A549 (cell line): ENCODE measurements at regions not wholly inside any gene's neighbourhood (a gene's known extent, or its start where the extent isn't known, plus 50 kb on each side); places are given as distances from the start of the nearest gene placed in this dataset.

Experiments used
- ATAC-seq, 2 experiments: fragments of 200-7000 bp in 1 of 2; fragments of >200 bp in 1 of 2; cut with Nextera tagmentation in 1 of 2; cut with Tn5 transposase in 1 of 2; 3 replicates each; pipeline versions ENCODE4 v1.8.0 to v1.9.1; 2018 to 2020; ENCODE audit warnings: mild to moderate bottlenecking in 1 of 2, moderate library complexity in 1 of 2
- CTCF ChIA-PET: fragments of 300-600 bp; sonication (Branson Sonifier 250); formaldehyde crosslinking; extraction: SDS; loops from one replicate; lab custom pipeline; 2021; ENCODE audit warnings: antibody characterized with exemption, inconsistent platforms; lab: Yijun Ruan, JAX
- POLR2A ChIA-PET: fragments of 350-600 bp; formaldehyde crosslinking; extraction: SDS; loops from one replicate; lab custom pipeline; 2021; ENCODE audit warnings: antibody characterized with exemption, inconsistent platforms; lab: Yijun Ruan, JAX
- DNase-seq, 2 experiments: peaks; one replicate each; pipeline versions ENCODE4 v3.0.0 to v3.0.0-alpha.2; 2011 to 2016; ENCODE audit warnings: low read depth in 1 of 2, low spot score in 1 of 2
- FAIRE-seq: peaks from 2 replicates; lab custom pipeline; 2011; peaks lifted over from hg19 to GRCh38; lab: Jason Lieb, UNC
- H3K27ac ChIP-seq, 2 experiments: fragments of >200 bp; sonication (Bioruptor Twin); formaldehyde crosslinking; 3 replicates each; pipeline ENCODE4 v1.5.1; 2016 to 2017
- H3K4me1 ChIP-seq: fragments of >200 bp; sonication (Bioruptor Twin); formaldehyde crosslinking; 3 replicates; pipeline ENCODE4 v1.6.1; 2016
- H3K4me2 ChIP-seq: fragments of >200 bp; sonication (Bioruptor Twin); formaldehyde crosslinking; 3 replicates; pipeline ENCODE4 v1.6.1; 2016
- H3K4me3 ChIP-seq: fragments of >200 bp; sonication (Bioruptor Twin); formaldehyde crosslinking; 3 replicates; pipeline ENCODE4 v1.5.1; 2016
- H3K9me3 ChIP-seq: fragments of >200 bp; sonication (Bioruptor Twin); formaldehyde crosslinking; 3 replicates; pipeline ENCODE4 v1.6.1; 2016
- CEBPB ChIP-seq, 2 experiments: fragments of >200 bp in 1 of 2; sonication (Bioruptor Twin) in 1 of 2; formaldehyde crosslinking in 1 of 2; IDR thresholded peaks; 2 replicates each; pipeline ENCODE4 v1.6.1; 2012 to 2016
- CHD2 ChIP-seq: fragments of 150-350 bp; IDR thresholded peaks from 2 replicates; pipeline ENCODE4 v1.6.1; 2014; ENCODE audit warnings: low read length; ENCODE audit not compliant: partially characterized antibody
- EP300 ChIP-seq, 2 experiments: fragments of >200 bp; sonication (Bioruptor Twin); formaldehyde crosslinking; IDR thresholded peaks; 2 replicates in 1 of 2; 3 replicates in 1 of 2; pipeline ENCODE4 v1.6.1; 2016 to 2017
- ESRRA ChIP-seq: fragments of 150-350 bp; IDR thresholded peaks from 2 replicates; pipeline ENCODE4 v1.6.1; 2014; ENCODE audit warnings: mild to moderate bottlenecking, low read length, borderline replicate concordance
- HDAC2 ChIP-seq: fragments of 200-600 bp; sonication (generic); IDR thresholded peaks from 2 replicates; pipeline ENCODE4 v1.6.1; 2016
- HOXA7 ChIP-seq: fragments of 250-450 bp; sonication (Bioruptor Pico); IDR thresholded peaks from 2 replicates; pipeline ENCODE4 v1.5.0; 2020; ENCODE audit warnings: mild to moderate bottlenecking, moderate library complexity
- HOXB5 ChIP-seq: fragments of 250-450 bp; sonication (Bioruptor Pico); IDR thresholded peaks from 2 replicates; pipeline ENCODE4 v1.5.0; 2020; ENCODE audit warnings: mild to moderate bottlenecking, moderate library complexity
- JUN ChIP-seq, 2 experiments: fragments of >200 bp; sonication (Bioruptor Twin); formaldehyde crosslinking; IDR thresholded peaks; 2 replicates in 1 of 2; 3 replicates in 1 of 2; pipeline ENCODE4 v1.6.1; 2016 to 2017
- KDM5A ChIP-seq: fragments of 200-600 bp; sonication (generic); IDR thresholded peaks from 2 replicates; pipeline ENCODE4 v1.6.1; 2016; ENCODE audit warnings: antibody characterized with exemption, mild to moderate bottlenecking
- MAFK ChIP-seq: fragments of 450-650 bp; IDR thresholded peaks from 2 replicates; pipeline ENCODE4 v1.6.1; 2014; ENCODE audit not compliant: partially characterized antibody
- MYC ChIP-seq: IDR thresholded peaks from 2 replicates; pipeline ENCODE4 v1.6.1; 2012; ENCODE audit warnings: mild to moderate bottlenecking, inconsistent platforms, low read length, improper control_type of control experiment, borderline replicate concordance
- NFE2L2 ChIP-seq: fragments of 150-350 bp; conservative IDR thresholded peaks from 2 replicates; pipeline ENCODE4 v1.6.1; 2014; ENCODE audit warnings: low read length
- POLR2A ChIP-seq: IDR thresholded peaks from 2 replicates; pipeline ENCODE4 v1.6.1; 2012; ENCODE audit warnings: mild to moderate bottlenecking, low read length
- RNF2 ChIP-seq: fragments of 200-600 bp; sonication (generic); IDR thresholded peaks from 2 replicates; pipeline ENCODE4 v1.6.1; 2016; ENCODE audit warnings: low read depth, mild to moderate bottlenecking, antibody characterized with exemption, moderate library complexity, borderline replicate concordance
- SREBF2 ChIP-seq: fragments of 450-650 bp; IDR thresholded peaks from 2 replicates; pipeline ENCODE4 v1.6.1; 2014; ENCODE audit warnings: mild to moderate bottlenecking, moderate library complexity
- TP53 ChIP-seq: fragments of 250-450 bp; sonication (Bioruptor Pico); IDR thresholded peaks from 2 replicates; pipeline ENCODE4 v1.5.0; 2021; ENCODE audit warnings: mild to moderate bottlenecking, moderate library complexity
- ZC3H11A ChIP-seq: fragments of 450-650 bp; IDR thresholded peaks from 2 replicates; pipeline ENCODE4 v1.6.1; 2014; ENCODE audit warnings: antibody characterized with exemption, mild to moderate bottlenecking
- WGBS: methylation state at CpG from one replicate; pipeline ENCODE4 v1.1.6; 2017; ENCODE audit errors: missing lambda C conversion rate; 5-methylcytosine and 5-hydroxymethylcytosine counted together
- TF ChIP-seq, protein P1 (sequence below): IDR thresholded peaks from 2 replicates; pipeline ENCODE4 v1.6.1; 2012; ENCODE audit warnings: low read depth, borderline replicate concordance
- TF ChIP-seq, protein P2 (sequence below): fragments of 250-450 bp; sonication (Bioruptor Pico); IDR thresholded peaks from 2 replicates; pipeline ENCODE4 v1.5.0; 2021; ENCODE audit warnings: mild to moderate bottlenecking, moderate library complexity, borderline replicate concordance
- TF ChIP-seq, protein P3 (sequence below): fragments of 250-450 bp; sonication (Bioruptor Pico); IDR thresholded peaks from 2 replicates; pipeline ENCODE4 v1.5.0; 2020; ENCODE audit warnings: low read depth, mild to moderate bottlenecking, moderate library complexity
- TF ChIP-seq, protein P4 (sequence below): IDR thresholded peaks from 2 replicates; pipeline ENCODE4 v1.6.1; 2012
- TF ChIP-seq, protein P5 (sequence below): fragments of >200 bp; sonication (Bioruptor Twin); formaldehyde crosslinking; IDR thresholded peaks from 3 replicates; pipeline ENCODE4 v1.5.1; 2016

DNA sequence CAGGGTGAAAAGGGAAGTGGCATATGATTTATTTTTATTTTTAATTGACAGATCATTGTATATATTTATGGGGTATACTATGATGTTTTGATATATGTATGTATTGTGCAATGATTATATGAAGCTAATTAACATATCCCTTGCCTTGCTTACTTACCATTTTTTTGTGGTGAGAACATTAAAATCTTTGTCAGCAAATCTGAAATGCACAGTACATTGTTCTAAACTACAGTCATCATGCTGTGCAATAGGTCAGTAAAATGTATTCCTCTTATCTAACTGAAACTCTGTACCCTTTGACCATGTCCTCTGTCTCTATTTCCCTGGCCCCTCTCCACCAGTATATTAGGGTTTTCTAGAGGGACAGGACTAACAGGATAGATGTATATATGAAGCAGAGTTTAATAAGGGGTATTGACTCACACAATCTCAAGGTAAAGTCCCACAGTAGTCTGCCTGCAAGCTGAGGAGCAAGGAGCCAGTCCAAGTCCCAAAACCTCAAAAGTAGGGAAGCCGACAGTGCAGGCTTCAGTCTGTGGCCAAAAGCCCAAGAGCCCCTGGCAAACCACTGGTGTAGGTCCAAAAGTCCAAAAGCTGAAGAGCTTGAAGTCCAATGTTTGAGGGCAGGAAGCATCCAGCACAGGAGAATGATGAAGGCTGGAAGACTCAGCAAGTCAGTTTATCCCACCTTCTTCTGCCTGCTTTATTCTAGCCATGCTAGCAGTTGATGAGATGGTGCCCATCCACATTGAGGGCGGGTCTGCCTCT, 122.2 kb upstream of the FBXL7 start:
- ATAC-seq (no peak), DNase-seq (no peak), FAIRE-seq (no peak)
- Histone ChIP-seq H3K4me3 (no peak overlapping the region), H3K9me3 (no peaks in the 10 kb centered on the region), H3K27ac (no peak overlapping the region), H3K4me2 (no peak overlapping the region), H3K4me1 (no peaks in the 10 kb centered on the region)
- TF ChIP-seq CHD2 (no peak), EP300 (IDR thresholded peaks at IDR 0.05) (no peak), SREBF2 (no peak), HOXB5 (CRISPR knock-in tag) (no peak), MAFK (no peak), ESRRA (no peak), HOXA7 (CRISPR knock-in tag) (no peak), POLR2A (no peak), HDAC2 (no peak), CEBPB (IDR thresholded peaks at IDR 0.05) (no peak)
- TF ChIP-seq, protein P1, sequence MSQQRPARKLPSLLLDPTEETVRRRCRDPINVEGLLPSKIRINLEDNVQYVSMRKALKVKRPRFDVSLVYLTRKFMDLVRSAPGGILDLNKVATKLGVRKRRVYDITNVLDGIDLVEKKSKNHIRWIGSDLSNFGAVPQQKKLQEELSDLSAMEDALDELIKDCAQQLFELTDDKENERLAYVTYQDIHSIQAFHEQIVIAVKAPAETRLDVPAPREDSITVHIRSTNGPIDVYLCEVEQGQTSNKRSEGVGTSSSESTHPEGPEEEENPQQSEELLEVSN, result no peak
- TF ChIP-seq, protein P2, sequence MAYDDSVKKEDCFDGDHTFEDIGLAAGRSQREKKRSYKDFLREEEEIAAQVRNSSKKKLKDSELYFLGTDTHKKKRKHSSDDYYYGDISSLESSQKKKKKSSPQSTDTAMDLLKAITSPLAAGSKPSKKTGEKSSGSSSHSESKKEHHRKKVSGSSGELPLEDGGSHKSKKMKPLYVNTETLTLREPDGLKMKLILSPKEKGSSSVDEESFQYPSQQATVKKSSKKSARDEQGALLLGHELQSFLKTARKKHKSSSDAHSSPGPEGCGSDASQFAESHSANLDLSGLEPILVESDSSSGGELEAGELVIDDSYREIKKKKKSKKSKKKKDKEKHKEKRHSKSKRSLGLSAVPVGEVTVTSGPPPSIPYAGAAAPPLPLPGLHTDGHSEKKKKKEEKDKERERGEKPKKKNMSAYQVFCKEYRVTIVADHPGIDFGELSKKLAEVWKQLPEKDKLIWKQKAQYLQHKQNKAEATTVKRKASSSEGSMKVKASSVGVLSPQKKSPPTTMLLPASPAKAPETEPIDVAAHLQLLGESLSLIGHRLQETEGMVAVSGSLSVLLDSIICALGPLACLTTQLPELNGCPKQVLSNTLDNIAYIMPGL (CRISPR knock-in tag), result no peak
- TF ChIP-seq, protein P3, sequence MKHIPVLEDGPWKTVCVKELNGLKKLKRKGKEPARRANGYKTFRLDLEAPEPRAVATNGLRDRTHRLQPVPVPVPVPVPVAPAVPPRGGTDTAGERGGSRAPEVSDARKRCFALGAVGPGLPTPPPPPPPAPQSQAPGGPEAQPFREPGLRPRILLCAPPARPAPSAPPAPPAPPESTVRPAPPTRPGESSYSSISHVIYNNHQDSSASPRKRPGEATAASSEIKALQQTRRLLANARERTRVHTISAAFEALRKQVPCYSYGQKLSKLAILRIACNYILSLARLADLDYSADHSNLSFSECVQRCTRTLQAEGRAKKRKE (CRISPR knock-in tag), result no peak
- 0% methylated on average over 2 of the region's 2 CpGs for WGBS
- ChIA-PET CTCF (interaction anchor here (0.7 kb wide), 1 partner anchor 13 kb away, joined by 3 read pairs; no protein-coding TSS in a partner anchor), POLR2A (no interaction called here)

DNA sequence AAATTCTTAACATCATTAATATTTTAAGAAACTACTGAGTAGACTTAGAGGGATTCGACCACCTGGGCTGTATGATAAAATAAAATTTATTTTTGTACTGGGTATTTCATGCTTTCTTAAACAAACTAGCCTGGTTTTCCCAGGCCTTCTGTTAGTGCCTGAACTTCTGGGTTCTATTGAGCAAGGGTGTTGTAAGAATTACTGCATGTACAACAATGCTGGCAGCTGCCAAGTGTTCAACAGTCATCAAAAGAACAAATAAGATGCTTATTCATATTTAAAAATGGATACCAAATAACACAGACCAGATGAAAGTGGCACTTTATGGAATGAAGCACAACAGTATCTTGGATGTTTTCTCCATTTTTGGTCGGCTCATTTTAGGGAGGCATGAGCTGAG, 123.2 kb upstream of the FBXL7 start:
- no peak overlapping the region for H3K4me2 ChIP-seq
- 4% methylated on average over 2 of the region's 2 CpGs for WGBS
- H3K27ac ChIP-seq, result no peak overlapping the region
- no peak for TF ChIP-seq JUN (IDR thresholded peaks at IDR 0.05)
- TF ChIP-seq, protein P4, sequence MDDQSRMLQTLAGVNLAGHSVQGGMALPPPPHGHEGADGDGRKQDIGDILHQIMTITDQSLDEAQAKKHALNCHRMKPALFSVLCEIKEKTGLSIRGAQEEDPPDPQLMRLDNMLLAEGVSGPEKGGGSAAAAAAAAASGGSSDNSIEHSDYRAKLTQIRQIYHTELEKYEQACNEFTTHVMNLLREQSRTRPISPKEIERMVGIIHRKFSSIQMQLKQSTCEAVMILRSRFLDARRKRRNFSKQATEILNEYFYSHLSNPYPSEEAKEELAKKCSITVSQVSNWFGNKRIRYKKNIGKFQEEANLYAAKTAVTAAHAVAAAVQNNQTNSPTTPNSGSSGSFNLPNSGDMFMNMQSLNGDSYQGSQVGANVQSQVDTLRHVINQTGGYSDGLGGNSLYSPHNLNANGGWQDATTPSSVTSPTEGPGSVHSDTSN, result no peak
- no peak for TF ChIP-seq RNF2
- TF ChIP-seq HOXB5 (CRISPR knock-in tag), result no peak
- TF ChIP-seq, protein P2 (CRISPR knock-in tag), result no peak
- TF ChIP-seq MAFK, result no peak
- no peak for TF ChIP-seq CHD2
- no peak for TF ChIP-seq NFE2L2
- TF ChIP-seq ZC3H11A, result no peak
- TF ChIP-seq, protein P5, sequence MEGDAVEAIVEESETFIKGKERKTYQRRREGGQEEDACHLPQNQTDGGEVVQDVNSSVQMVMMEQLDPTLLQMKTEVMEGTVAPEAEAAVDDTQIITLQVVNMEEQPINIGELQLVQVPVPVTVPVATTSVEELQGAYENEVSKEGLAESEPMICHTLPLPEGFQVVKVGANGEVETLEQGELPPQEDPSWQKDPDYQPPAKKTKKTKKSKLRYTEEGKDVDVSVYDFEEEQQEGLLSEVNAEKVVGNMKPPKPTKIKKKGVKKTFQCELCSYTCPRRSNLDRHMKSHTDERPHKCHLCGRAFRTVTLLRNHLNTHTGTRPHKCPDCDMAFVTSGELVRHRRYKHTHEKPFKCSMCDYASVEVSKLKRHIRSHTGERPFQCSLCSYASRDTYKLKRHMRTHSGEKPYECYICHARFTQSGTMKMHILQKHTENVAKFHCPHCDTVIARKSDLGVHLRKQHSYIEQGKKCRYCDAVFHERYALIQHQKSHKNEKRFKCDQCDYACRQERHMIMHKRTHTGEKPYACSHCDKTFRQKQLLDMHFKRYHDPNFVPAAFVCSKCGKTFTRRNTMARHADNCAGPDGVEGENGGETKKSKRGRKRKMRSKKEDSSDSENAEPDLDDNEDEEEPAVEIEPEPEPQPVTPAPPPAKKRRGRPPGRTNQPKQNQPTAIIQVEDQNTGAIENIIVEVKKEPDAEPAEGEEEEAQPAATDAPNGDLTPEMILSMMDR, result no peak
- TF ChIP-seq TP53, result no peak
- TF ChIP-seq CEBPB (IDR thresholded peaks at IDR 0.05), result no peak
- no peak for TF ChIP-seq KDM5A
- TF ChIP-seq MYC, result no peak
- ATAC-seq (no peak), DNase-seq (no peak), FAIRE-seq (no peak)
- CTCF ChIA-PET, result interaction anchor here (0.7 kb wide), 1 partner anchor 12 kb away, joined by 3 read pairs; no protein-coding TSS in a partner anchor
- POLR2A ChIA-PET, result no interaction called here
- H3K4me1 ChIP-seq, result no peaks in the 10 kb centered on the region
- H3K9me3 ChIP-seq, result no peaks in the 10 kb centered on the region
- H3K4me3 ChIP-seq, result no peak overlapping the region
